ENCODE measurements at regions not wholly inside any gene's neighbourhood (a gene's known extent, or its start where the extent isn't known, plus 50 kb on each side); places are given as distances from the start of the nearest gene placed in this dataset.

GRCh38 chr9:79824265-79824664 is 252.5 kb downstream of the TLE4 start:
- no peak for TF ChIP-seq EZH2phosphoT487 (IDR thresholded peaks at IDR 0.05; ENCODE audit: low read length)
- TF ChIP-seq, protein P1, sequence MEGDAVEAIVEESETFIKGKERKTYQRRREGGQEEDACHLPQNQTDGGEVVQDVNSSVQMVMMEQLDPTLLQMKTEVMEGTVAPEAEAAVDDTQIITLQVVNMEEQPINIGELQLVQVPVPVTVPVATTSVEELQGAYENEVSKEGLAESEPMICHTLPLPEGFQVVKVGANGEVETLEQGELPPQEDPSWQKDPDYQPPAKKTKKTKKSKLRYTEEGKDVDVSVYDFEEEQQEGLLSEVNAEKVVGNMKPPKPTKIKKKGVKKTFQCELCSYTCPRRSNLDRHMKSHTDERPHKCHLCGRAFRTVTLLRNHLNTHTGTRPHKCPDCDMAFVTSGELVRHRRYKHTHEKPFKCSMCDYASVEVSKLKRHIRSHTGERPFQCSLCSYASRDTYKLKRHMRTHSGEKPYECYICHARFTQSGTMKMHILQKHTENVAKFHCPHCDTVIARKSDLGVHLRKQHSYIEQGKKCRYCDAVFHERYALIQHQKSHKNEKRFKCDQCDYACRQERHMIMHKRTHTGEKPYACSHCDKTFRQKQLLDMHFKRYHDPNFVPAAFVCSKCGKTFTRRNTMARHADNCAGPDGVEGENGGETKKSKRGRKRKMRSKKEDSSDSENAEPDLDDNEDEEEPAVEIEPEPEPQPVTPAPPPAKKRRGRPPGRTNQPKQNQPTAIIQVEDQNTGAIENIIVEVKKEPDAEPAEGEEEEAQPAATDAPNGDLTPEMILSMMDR (IDR thresholded peaks at IDR 0.05; ENCODE audit: low read length): no peak
- no peak for TF ChIP-seq EZH2 (optimal IDR thresholded peaks at IDR 0.05; ENCODE audit: low read depth, low read length)
